KMS-11 (cell line): ENCODE measurements at regions not wholly inside any gene's neighbourhood (a gene's known extent, or its start where the extent isn't known, plus 50 kb on each side); places are given as distances from the start of the nearest gene placed in this dataset.
"Not testable (repeated sequence)": the region's sequence is repeated elsewhere in the genome, so short reads cannot be mapped to it uniquely, and the experiment has no call there.

Experiments used
- H2AFZ ChIP-seq: fragments of 200-600 bp; sonication (generic); 2 replicates; pipeline ENCODE4 v1.6.1; 2016; ENCODE audit warnings: antibody characterized with exemption, mixed run types, low read depth
- H3K27ac ChIP-seq: fragments of 200-600 bp; sonication (generic); 2 replicates; pipeline ENCODE4 v1.6.1; 2016; ENCODE audit warnings: mild to moderate bottlenecking, mixed run types
- H3K27me3 ChIP-seq: fragments of 200-600 bp; sonication (generic); 2 replicates; pipeline ENCODE4 v1.6.1; 2017; ENCODE audit warnings: mild to moderate bottlenecking, low read depth, mixed run types, moderate library complexity; ENCODE audit not compliant: insufficient read depth
- H3K36me3 ChIP-seq: fragments of 200-600 bp; sonication (generic); 2 replicates; pipeline ENCODE4 v1.6.1; 2017; ENCODE audit warnings: mild to moderate bottlenecking, mixed run types; ENCODE audit not compliant: insufficient read depth
- H3K4me1 ChIP-seq: fragments of 200-600 bp; sonication (generic); 2 replicates; pipeline ENCODE4 v1.6.1; 2016; ENCODE audit warnings: mild to moderate bottlenecking, low read depth, mixed run types; ENCODE audit not compliant: poor library complexity, severe bottlenecking
- H3K4me2 ChIP-seq: fragments of 200-600 bp; sonication (generic); 2 replicates; pipeline ENCODE4 v1.7.0; 2016; ENCODE audit warnings: mild to moderate bottlenecking, mixed run types
- H3K4me3 ChIP-seq: fragments of 200-600 bp; sonication (generic); IDR thresholded peaks from 2 replicates; pipeline ENCODE4 v1.6.1; 2017; ENCODE audit warnings: low read depth, low read length, mixed read lengths; ENCODE audit not compliant: insufficient read depth
- H3K79me2 ChIP-seq: fragments of 200-600 bp; sonication (generic); 2 replicates; pipeline ENCODE4 v1.6.1; 2016; ENCODE audit warnings: low read depth, mixed run types; ENCODE audit not compliant: insufficient read depth
- H3K9ac ChIP-seq: fragments of 200-600 bp; sonication (generic); 2 replicates; pipeline ENCODE4 v1.6.1; 2016; ENCODE audit warnings: mild to moderate bottlenecking, mixed run types
- H4K20me1 ChIP-seq: fragments of 200-600 bp; sonication (generic); 2 replicates; pipeline ENCODE4 v1.6.1; 2016; ENCODE audit warnings: mild to moderate bottlenecking, mixed run types; ENCODE audit not compliant: insufficient read depth
- TF ChIP-seq, protein P1 (sequence below): fragments of 200-600 bp; sonication (generic); conservative IDR thresholded peaks from 2 replicates; pipeline ENCODE4 v1.6.1; 2017; ENCODE audit warnings: low read depth, mild to moderate bottlenecking, antibody characterized with exemption, low read length, moderate library complexity, mixed read lengths

DNA sequence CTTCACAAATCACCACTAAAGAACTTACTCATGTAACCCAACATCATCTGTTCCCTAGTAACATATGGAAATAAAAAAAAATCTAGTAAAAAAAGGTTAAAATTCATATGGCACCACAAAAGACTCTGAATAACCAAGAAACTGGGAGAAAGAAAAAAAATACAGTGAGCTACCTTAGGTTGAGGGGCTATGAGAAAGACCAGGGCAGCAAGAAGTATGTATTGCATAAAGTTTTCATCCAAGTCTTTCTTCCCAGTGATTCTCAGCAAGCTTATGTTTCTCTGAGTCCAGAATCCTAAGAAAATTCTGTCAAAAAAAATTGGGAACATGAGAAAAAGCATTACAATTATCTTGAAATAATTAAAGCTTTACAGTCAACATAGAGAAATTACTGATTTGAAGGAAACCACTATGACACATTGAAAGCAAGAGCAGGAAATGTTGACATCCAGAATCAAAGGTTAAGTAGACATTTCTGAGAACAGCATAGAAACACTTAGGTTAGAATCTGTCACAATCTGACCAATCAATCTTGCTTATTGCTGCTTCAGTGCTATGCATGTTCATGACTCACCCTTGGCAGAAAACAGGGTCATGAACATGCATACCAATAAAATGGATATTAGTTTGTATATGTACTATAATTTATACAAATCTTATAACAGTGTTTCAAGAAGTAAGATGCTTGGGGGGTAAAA lies 494.0 kb upstream of the POT1 start:
- TF ChIP-seq, protein P1, sequence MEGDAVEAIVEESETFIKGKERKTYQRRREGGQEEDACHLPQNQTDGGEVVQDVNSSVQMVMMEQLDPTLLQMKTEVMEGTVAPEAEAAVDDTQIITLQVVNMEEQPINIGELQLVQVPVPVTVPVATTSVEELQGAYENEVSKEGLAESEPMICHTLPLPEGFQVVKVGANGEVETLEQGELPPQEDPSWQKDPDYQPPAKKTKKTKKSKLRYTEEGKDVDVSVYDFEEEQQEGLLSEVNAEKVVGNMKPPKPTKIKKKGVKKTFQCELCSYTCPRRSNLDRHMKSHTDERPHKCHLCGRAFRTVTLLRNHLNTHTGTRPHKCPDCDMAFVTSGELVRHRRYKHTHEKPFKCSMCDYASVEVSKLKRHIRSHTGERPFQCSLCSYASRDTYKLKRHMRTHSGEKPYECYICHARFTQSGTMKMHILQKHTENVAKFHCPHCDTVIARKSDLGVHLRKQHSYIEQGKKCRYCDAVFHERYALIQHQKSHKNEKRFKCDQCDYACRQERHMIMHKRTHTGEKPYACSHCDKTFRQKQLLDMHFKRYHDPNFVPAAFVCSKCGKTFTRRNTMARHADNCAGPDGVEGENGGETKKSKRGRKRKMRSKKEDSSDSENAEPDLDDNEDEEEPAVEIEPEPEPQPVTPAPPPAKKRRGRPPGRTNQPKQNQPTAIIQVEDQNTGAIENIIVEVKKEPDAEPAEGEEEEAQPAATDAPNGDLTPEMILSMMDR, result no peak
- H4K20me1 ChIP-seq, result no peaks in the 10 kb centered on the region
- no peaks in the 10 kb centered on the region for H3K27me3 ChIP-seq
- peak overlapping the region; percentile 5; the same call in 1 of the 2 replicates for H3K4me2 ChIP-seq
- no peak overlapping the region for H3K4me3 ChIP-seq
- no peaks in the 10 kb centered on the region for H3K36me3 ChIP-seq
- H2AFZ ChIP-seq, result no peak overlapping the region
- no peak overlapping the region for H3K9ac ChIP-seq
- H3K79me2 ChIP-seq, result no peaks in the 10 kb centered on the region
- no peak overlapping the region for H3K27ac ChIP-seq
- peaks cover 8% of the 10 kb centered on the region for H3K4me1 ChIP-seq

GRCh38 chr7:125421407-125421806 lies 491.8 kb upstream of the POT1 start:
- H3K36me3 ChIP-seq, H3K27ac ChIP-seq, H3K4me3 ChIP-seq: not testable (repeated sequence)

DNA sequence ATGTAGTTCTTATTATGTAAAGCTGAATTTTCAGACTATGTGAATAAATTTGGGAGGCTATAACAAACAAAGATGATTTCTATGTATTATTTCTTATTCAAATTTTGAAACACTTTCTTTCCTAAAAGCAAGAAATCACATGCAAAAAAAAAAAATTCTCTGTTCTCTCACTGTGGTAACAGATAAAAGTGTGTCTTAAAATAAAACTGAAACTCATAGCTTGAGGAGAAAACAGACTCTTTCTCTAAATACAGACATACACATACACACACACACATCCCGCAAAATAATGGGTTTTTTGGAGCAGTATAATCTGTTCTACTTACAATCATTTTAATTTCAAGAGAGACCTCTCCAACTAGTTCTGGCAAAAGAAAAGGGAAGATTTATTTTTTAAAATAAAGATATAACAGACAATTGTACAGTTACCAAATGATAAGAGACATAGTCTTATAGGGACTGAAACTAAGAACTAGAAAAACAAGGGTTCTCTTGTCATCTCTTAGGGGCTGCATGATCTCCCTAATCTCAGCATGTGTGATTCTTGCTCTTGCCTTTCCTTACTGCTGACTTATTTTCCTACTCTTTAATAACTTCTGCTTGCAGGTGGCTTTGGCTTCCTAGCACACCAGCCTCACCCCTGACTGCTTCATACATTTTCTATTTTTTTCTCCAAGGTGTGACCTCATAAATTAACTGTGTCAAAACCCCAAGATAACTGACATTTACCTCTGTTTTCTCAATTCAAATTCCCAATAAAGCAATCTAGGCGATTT lies 483.5 kb upstream of the POT1 start:
- Histone ChIP-seq H3K4me3 (no peak overlapping the region), H3K79me2 (no peaks in the 10 kb centered on the region), H3K4me1 (peaks cover 37% of the 10 kb centered on the region), H3K27ac (peak overlapping the region; percentile 73), H3K4me2 (peak overlapping the region; percentile 67), H2AFZ (peak overlapping the region; percentile 55), H3K27me3 (no peaks in the 10 kb centered on the region), H3K36me3 (no peaks in the 10 kb centered on the region), H4K20me1 (no peaks in the 10 kb centered on the region), H3K9ac (peak overlapping the region; percentile 31; the same call in 1 of the 2 replicates)
- TF ChIP-seq, protein P1, result no peak

More at GRCh38 chr7:125421407-125421806, 491.8 kb upstream of the POT1 start:
- H3K4me1 ChIP-seq, H4K20me1 ChIP-seq, H2AFZ ChIP-seq, H3K79me2 ChIP-seq, H3K4me2 ChIP-seq, H3K27me3 ChIP-seq, H3K9ac ChIP-seq: not testable (repeated sequence)

- H3K4me1 ChIP-seq, result peaks cover 35% of the 10 kb centered on the region
- H2AFZ ChIP-seq, result no peak overlapping the region
- no peak overlapping the region for H3K9ac ChIP-seq
- no peak overlapping the region for H3K27ac ChIP-seq
- H4K20me1 ChIP-seq, result no peaks in the 10 kb centered on the region
- TF ChIP-seq, protein P1, result no peak
- no peaks in the 10 kb centered on the region for H3K27me3 ChIP-seq
- no peaks in the 10 kb centered on the region for H3K36me3 ChIP-seq
- H3K4me2 ChIP-seq, result no peak overlapping the region
- H3K79me2 ChIP-seq, result no peaks in the 10 kb centered on the region
- H3K4me3 ChIP-seq, result no peak overlapping the region
These were observed 480.3 kb upstream of the POT1 start for GRCh38 chr7:125409921-125410320.

- no peak overlapping the region for H3K4me3 ChIP-seq
- TF ChIP-seq, protein P1, result no peak
- no peak overlapping the region for H3K9ac ChIP-seq
- H3K36me3 ChIP-seq, result no peaks in the 10 kb centered on the region
- H3K27ac ChIP-seq, result no peak overlapping the region
- H3K4me1 ChIP-seq, result no peaks in the 10 kb centered on the region
- H3K4me2 ChIP-seq, result no peak overlapping the region
- H3K27me3 ChIP-seq, result no peaks in the 10 kb centered on the region
- H4K20me1 ChIP-seq, result no peaks in the 10 kb centered on the region
- H3K79me2 ChIP-seq, result no peaks in the 10 kb centered on the region
- no peak overlapping the region for H2AFZ ChIP-seq
These were observed 476.5 kb upstream of the POT1 start for GRCh38 chr7:125406111-125406510.
